ENCODE measurements at regions not wholly inside any gene's neighbourhood (a gene's known extent, or its start where the extent isn't known, plus 50 kb on each side); places are given as distances from the start of the nearest gene placed in this dataset.

GRCh38 chr14:29205658-29206057 is 439.1 kb downstream of the FOXG1 start:
- peaks cover 93% of the 10 kb centered on the region for H3K27me3 Mint-ChIP-seq (ENCODE audit: insufficient read depth, unreplicated experiment)
- intact Hi-C loops (cut with micrococcal nuclease): no loop called here
- H3K9me3 Mint-ChIP-seq (ENCODE audit: unreplicated experiment): no peaks in the 10 kb centered on the region
- no peaks in the 10 kb centered on the region for H3K4me1 Mint-ChIP-seq (ENCODE audit: insufficient read depth, unreplicated experiment)
- H3K4me3 Mint-ChIP-seq (ENCODE audit: unreplicated experiment): no peak overlapping the region
- BruUV-seq (replicated peaks): no TSS peak
- ChIA-PET CTCF (interaction anchor here (1.5 kb wide), 1 partner anchor 15 kb away, joined by 3 read pairs; no protein-coding TSS in a partner anchor), POLR2A (interaction anchor here (0.6 kb wide), 1 partner anchor 168 kb away, joined by 4 read pairs; no protein-coding TSS in a partner anchor)
- H3K36me3 Mint-ChIP-seq (ENCODE audit: insufficient read depth, unreplicated experiment): no peaks in the 10 kb centered on the region
- no peak overlapping the region for H3K27ac Mint-ChIP-seq (ENCODE audit: low read depth, unreplicated experiment)
- TF ChIP-seq CTCF (IDR thresholded peaks at IDR 0.05; ENCODE audit: unreplicated experiment): no peak
- DNase-seq (ENCODE audit: unreplicated experiment): no peak

GRCh38 chr14:29215853-29216252 is 449.3 kb downstream of the FOXG1 start:
- Mint-ChIP-seq H3K27me3 (ENCODE audit: insufficient read depth, unreplicated experiment) (peaks cover 95% of the 10 kb centered on the region), H3K36me3 (ENCODE audit: insufficient read depth, unreplicated experiment) (no peaks in the 10 kb centered on the region), H3K9me3 (ENCODE audit: unreplicated experiment) (no peaks in the 10 kb centered on the region), H3K4me1 (ENCODE audit: insufficient read depth, unreplicated experiment) (no peaks in the 10 kb centered on the region), H3K4me3 (ENCODE audit: unreplicated experiment) (no peak overlapping the region), H3K27ac (ENCODE audit: low read depth, unreplicated experiment) (no peak overlapping the region)
- no peak for TF ChIP-seq CTCF (IDR thresholded peaks at IDR 0.05; ENCODE audit: unreplicated experiment)
- POLR2A ChIA-PET: interaction anchor here (0.7 kb wide), 1 partner anchor 518 kb away, joined by 5 read pairs; no protein-coding TSS in a partner anchor
- intact Hi-C loops (cut with micrococcal nuclease): no loop called here
- CTCF ChIA-PET: interaction anchor here (0.5 to 1.9 kb wide), 4 partner anchors 298 to 998 kb away, joined by 3 to 7 read pairs (median 3); no protein-coding TSS in a partner anchor
- no TSS peak for BruUV-seq (replicated peaks)
- peak; percentile 38 for DNase-seq (ENCODE audit: unreplicated experiment)

GRCh38 chr14:29216268-29217232 is 450.0 kb downstream of the FOXG1 start:
- no peak overlapping the region for H3K4me3 Mint-ChIP-seq (ENCODE audit: unreplicated experiment)
- H3K4me1 Mint-ChIP-seq (ENCODE audit: insufficient read depth, unreplicated experiment): no peaks in the 10 kb centered on the region
- no peaks in the 10 kb centered on the region for H3K9me3 Mint-ChIP-seq (ENCODE audit: unreplicated experiment)
- CTCF ChIA-PET: interaction anchor here (0.5 to 1.9 kb wide), 5 partner anchors 299 to 998 kb away, joined by 3 to 7 read pairs (median 3); no protein-coding TSS in a partner anchor
- no TSS peak for BruUV-seq (replicated peaks)
- intact Hi-C loops (cut with micrococcal nuclease): no loop called here
- H3K36me3 Mint-ChIP-seq (ENCODE audit: insufficient read depth, unreplicated experiment): no peaks in the 10 kb centered on the region
- H3K27me3 Mint-ChIP-seq (ENCODE audit: insufficient read depth, unreplicated experiment): peaks cover 100% of the 10 kb centered on the region
- TF ChIP-seq CTCF (IDR thresholded peaks at IDR 0.05; ENCODE audit: unreplicated experiment): no peak
- POLR2A ChIA-PET: interaction anchor here (0.7 kb wide), 1 partner anchor 518 kb away, joined by 5 read pairs; no protein-coding TSS in a partner anchor
- no peak overlapping the region for H3K27ac Mint-ChIP-seq (ENCODE audit: low read depth, unreplicated experiment)
- no peak for DNase-seq (ENCODE audit: unreplicated experiment)

- no peak for TF ChIP-seq CTCF (IDR thresholded peaks at IDR 0.05; ENCODE audit: unreplicated experiment)
- Mint-ChIP-seq H3K4me3 (ENCODE audit: unreplicated experiment) (no peak overlapping the region), H3K4me1 (ENCODE audit: insufficient read depth, unreplicated experiment) (no peaks in the 10 kb centered on the region), H3K27me3 (ENCODE audit: insufficient read depth, unreplicated experiment) (peaks cover 100% of the 10 kb centered on the region), H3K36me3 (ENCODE audit: insufficient read depth, unreplicated experiment) (no peaks in the 10 kb centered on the region), H3K27ac (ENCODE audit: low read depth, unreplicated experiment) (no peak overlapping the region), H3K9me3 (ENCODE audit: unreplicated experiment) (no peaks in the 10 kb centered on the region)
- DNase-seq (ENCODE audit: unreplicated experiment): no peak
- ChIA-PET POLR2A (interaction anchor here (0.6 to 0.7 kb wide), 2 partner anchors 111 to 810 kb away, joined by 3 read pairs; no protein-coding TSS in a partner anchor), CTCF (interaction anchor here (0.6 to 1.0 kb wide), 2 partner anchors 463 to 1228 kb away, joined by 3 to 4 read pairs; no protein-coding TSS in a partner anchor)
- intact Hi-C loops (cut with micrococcal nuclease): no loop called here
- no TSS peak for BruUV-seq (replicated peaks)
These were observed 451.3 kb downstream of the FOXG1 start for GRCh38 chr14:29217813-29218450.
